Fibroblast of lung (primary cell): ENCODE measurements at regions not wholly inside any gene's neighbourhood (a gene's known extent, or its start where the extent isn't known, plus 50 kb on each side); places are given as distances from the start of the nearest gene placed in this dataset.

ENCODE experiments used
- CTCF ChIP-seq, 2 donors: IDR thresholded peaks in 1 of 2; conservative IDR thresholded peaks in 1 of 2; 1 replicate in 1 of 2; 2 replicates in 1 of 2; pipeline ENCODE4 v1.5.1; 2011 to 2012; ENCODE audit warnings: low read length in 2 of 2, control low read depth in 1 of 2, inconsistent platforms in 1 of 2, low read depth in 1 of 2, mild to moderate bottlenecking in 1 of 2
- EZH2 ChIP-seq: IDR thresholded peaks from 2 replicates; pipeline ENCODE4 v1.5.1; 2012; ENCODE audit warnings: low read length, control low read depth, mild to moderate bottlenecking; ENCODE audit errors: missing control alignments

DNA sequence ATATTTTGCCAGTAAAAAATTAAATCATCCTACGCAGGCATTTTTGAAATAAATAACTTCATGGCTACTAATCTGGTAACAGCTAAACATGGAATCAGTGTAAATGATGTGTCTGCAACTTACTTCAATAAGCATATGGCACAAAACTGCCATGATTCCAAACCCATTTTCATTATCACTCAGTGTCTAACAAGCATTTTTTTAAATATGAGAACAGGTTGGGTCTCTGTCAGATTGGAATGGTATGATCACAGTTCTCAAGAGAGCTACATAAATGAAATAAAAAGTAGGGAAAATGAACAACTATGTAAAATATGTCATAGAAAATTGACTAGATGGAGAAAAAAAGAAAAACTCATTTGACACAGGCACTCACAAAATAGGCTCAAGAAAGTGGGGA lies 476.9 kb upstream of the NWD2 start:
- TF ChIP-seq EZH2 (no peak), CTCF (conservative IDR thresholded peaks at IDR 0.05 in 1 of 2, IDR thresholded peaks at IDR 0.05 in 1 of 2; ENCODE audit: low read depth in 1 of 2, low read length in 2 of 2) (no peak)
